DMS79 treated with DMSO at 0.1 percent for 48 hours (cell line): ENCODE measurements at regions not wholly inside any gene's neighbourhood (a gene's known extent, or its start where the extent isn't known, plus 50 kb on each side); places are given as distances from the start of the nearest gene placed in this dataset.
"Not testable (repeated sequence)": the region's sequence is repeated elsewhere in the genome, so short reads cannot be mapped to it uniquely, and the experiment has no call there.

Source experiments
- DNase-seq: peaks from one replicate; lab custom pipeline; 2025; lab: John Stamatoyannopoulos, UW

GRCh38 chr6:65996096-65996495, 289.1 kb upstream of the EYS start:
- no peak for DNase-seq

GRCh38 chr6:65989676-65990075, 282.6 kb upstream of the EYS start:
- DNase-seq: no peak

- no peak for DNase-seq
These were observed 281.0 kb upstream of the EYS start for GRCh38 chr6:65988006-65988405.

GRCh38 chr6:65984089-65984488, 277.1 kb upstream of the EYS start:
- no peak for DNase-seq

GRCh38 chr6:65979120-65979519, 272.1 kb upstream of the EYS start:
- no peak for DNase-seq

GRCh38 chr6:65971252-65971651, 264.2 kb upstream of the EYS start:
- DNase-seq: not testable (repeated sequence)

GRCh38 chr6:65964261-65964660, 257.2 kb upstream of the EYS start:
- no peak for DNase-seq

GRCh38 chr6:65955034-65955433, 248.0 kb upstream of the EYS start:
- DNase-seq: no peak

- DNase-seq: no peak
These were observed 241.0 kb upstream of the EYS start for GRCh38 chr6:65948062-65948461.

- no peak for DNase-seq
These were observed 236.5 kb upstream of the EYS start for GRCh38 chr6:65943548-65943947.

GRCh38 chr6:65943051-65943450, 236.0 kb upstream of the EYS start:
- no peak for DNase-seq

GRCh38 chr6:65938000-65938399, 231.0 kb upstream of the EYS start:
- no peak for DNase-seq

- no peak for DNase-seq
These were observed 228.4 kb upstream of the EYS start for GRCh38 chr6:65935412-65935811.

GRCh38 chr6:65933390-65933789, 226.4 kb upstream of the EYS start:
- no peak for DNase-seq

GRCh38 chr6:65927141-65927540, 220.1 kb upstream of the EYS start:
- DNase-seq: no peak

GRCh38 chr6:65924411-65924810, 217.4 kb upstream of the EYS start:
- DNase-seq: no peak

GRCh38 chr6:65922049-65922448, 215.0 kb upstream of the EYS start:
- no peak for DNase-seq

- no peak for DNase-seq
These were observed 201.0 kb upstream of the EYS start for GRCh38 chr6:65908065-65908464.

GRCh38 chr6:65903992-65904391, 197.0 kb upstream of the EYS start:
- DNase-seq: no peak

GRCh38 chr6:65900928-65901327, 193.9 kb upstream of the EYS start:
- no peak for DNase-seq

GRCh38 chr6:65896140-65896539, 189.1 kb upstream of the EYS start:
- DNase-seq: no peak

- DNase-seq: no peak
These were observed 169.6 kb upstream of the EYS start for GRCh38 chr6:65876668-65877067.

GRCh38 chr6:65852369-65852852, 145.4 kb upstream of the EYS start:
- DNase-seq: no peak

GRCh38 chr6:65830151-65830550, 123.1 kb upstream of the EYS start:
- no peak for DNase-seq

- no peak for DNase-seq
These were observed 112.1 kb upstream of the EYS start for GRCh38 chr6:65819152-65819551.
